HG02623 (cell line): ENCODE measurements at regions not wholly inside any gene's neighbourhood (a gene's known extent, or its start where the extent isn't known, plus 50 kb on each side); places are given as distances from the start of the nearest gene placed in this dataset.

ENCODE experiments used
- ATAC-seq: cut with Tn5 transposase; IDR thresholded peaks from one replicate; pipeline ENCODE4 v1.9.1; 2021; ENCODE audit warnings: moderate library complexity; ENCODE audit not compliant: unreplicated experiment

GRCh38 chr3:194003114-194004057, 132.6 kb upstream of the HES1 start:
- ATAC-seq: peak; percentile 58

GRCh38 chr3:194005930-194006501, 129.9 kb upstream of the HES1 start:
- no peak for ATAC-seq

GRCh38 chr3:194007592-194008337, 128.2 kb upstream of the HES1 start:
- ATAC-seq: no peak

GRCh38 chr3:194009019-194009418, 126.9 kb upstream of the HES1 start:
- no peak for ATAC-seq

GRCh38 chr3:194009892-194010533, 125.9 kb upstream of the HES1 start:
- no peak for ATAC-seq

- no peak for ATAC-seq
These were observed 124.1 kb upstream of the HES1 start for GRCh38 chr3:194011807-194012206.

- ATAC-seq: no peak
These were observed 122.0 kb upstream of the HES1 start for GRCh38 chr3:194013928-194014327.

- no peak for ATAC-seq
These were observed 121.2 kb upstream of the HES1 start for GRCh38 chr3:194014756-194015155.

- no peak for ATAC-seq
These were observed 116.4 kb upstream of the HES1 start for GRCh38 chr3:194019398-194020165.

- no peak for ATAC-seq
These were observed 113.9 kb upstream of the HES1 start for GRCh38 chr3:194022052-194022451.

- no peak for ATAC-seq
These were observed 113.1 kb upstream of the HES1 start for GRCh38 chr3:194022816-194023215.

GRCh38 chr3:194023501-194024280, 112.3 kb upstream of the HES1 start:
- no peak for ATAC-seq

- no peak for ATAC-seq
These were observed 110.8 kb upstream of the HES1 start for GRCh38 chr3:194025119-194025518.

GRCh38 chr3:194025951-194026350, 110.0 kb upstream of the HES1 start:
- ATAC-seq: no peak

GRCh38 chr3:194028434-194029004, 107.4 kb upstream of the HES1 start:
- no peak for ATAC-seq

- no peak for ATAC-seq
These were observed 106.1 kb upstream of the HES1 start for GRCh38 chr3:194029846-194030245.

- ATAC-seq: no peak
These were observed 105.6 kb upstream of the HES1 start for GRCh38 chr3:194030372-194030771.

- no peak for ATAC-seq
These were observed 104.6 kb upstream of the HES1 start for GRCh38 chr3:194031349-194031748.

GRCh38 chr3:194031867-194032635, 103.9 kb upstream of the HES1 start:
- ATAC-seq: no peak
